A549 (cell line): ENCODE measurements at regions not wholly inside any gene's neighbourhood (a gene's known extent, or its start where the extent isn't known, plus 50 kb on each side); places are given as distances from the start of the nearest gene placed in this dataset.

Experiments
- ATAC-seq, 2 experiments: fragments of 200-7000 bp in 1 of 2; fragments of >200 bp in 1 of 2; cut with Nextera tagmentation in 1 of 2; cut with Tn5 transposase in 1 of 2; 3 replicates each; pipeline versions ENCODE4 v1.8.0 to v1.9.1; 2018 to 2020; ENCODE audit warnings: mild to moderate bottlenecking in 1 of 2, moderate library complexity in 1 of 2
- CTCF ChIA-PET: fragments of 300-600 bp; sonication (Branson Sonifier 250); formaldehyde crosslinking; extraction: SDS; loops from one replicate; lab custom pipeline; 2021; ENCODE audit warnings: antibody characterized with exemption, inconsistent platforms; lab: Yijun Ruan, JAX
- POLR2A ChIA-PET: fragments of 350-600 bp; formaldehyde crosslinking; extraction: SDS; loops from one replicate; lab custom pipeline; 2021; ENCODE audit warnings: antibody characterized with exemption, inconsistent platforms; lab: Yijun Ruan, JAX
- DNase-seq, 2 experiments: peaks; one replicate each; pipeline versions ENCODE4 v3.0.0 to v3.0.0-alpha.2; 2011 to 2016; ENCODE audit warnings: low read depth in 1 of 2, low spot score in 1 of 2
- FAIRE-seq: peaks from 2 replicates; lab custom pipeline; 2011; peaks lifted over from hg19 to GRCh38; lab: Jason Lieb, UNC
- H3K27ac ChIP-seq, 2 experiments: fragments of >200 bp; sonication (Bioruptor Twin); formaldehyde crosslinking; 3 replicates each; pipeline ENCODE4 v1.5.1; 2016 to 2017
- H3K4me1 ChIP-seq: fragments of >200 bp; sonication (Bioruptor Twin); formaldehyde crosslinking; 3 replicates; pipeline ENCODE4 v1.6.1; 2016
- H3K4me2 ChIP-seq: fragments of >200 bp; sonication (Bioruptor Twin); formaldehyde crosslinking; 3 replicates; pipeline ENCODE4 v1.6.1; 2016
- H3K4me3 ChIP-seq: fragments of >200 bp; sonication (Bioruptor Twin); formaldehyde crosslinking; 3 replicates; pipeline ENCODE4 v1.5.1; 2016
- H3K9me3 ChIP-seq: fragments of >200 bp; sonication (Bioruptor Twin); formaldehyde crosslinking; 3 replicates; pipeline ENCODE4 v1.6.1; 2016
- BCL3 ChIP-seq: fragments of >200 bp; sonication (Bioruptor Twin); formaldehyde crosslinking; IDR thresholded peaks from 3 replicates; pipeline ENCODE4 v1.6.1; 2016
- CHD2 ChIP-seq: fragments of 150-350 bp; IDR thresholded peaks from 2 replicates; pipeline ENCODE4 v1.6.1; 2014; ENCODE audit warnings: low read length; ENCODE audit not compliant: partially characterized antibody
- CTCF ChIP-seq: fragments of >200 bp; sonication (Bioruptor Twin); formaldehyde crosslinking; IDR thresholded peaks from 3 replicates; pipeline ENCODE4 v1.5.1; 2016
- FOSB ChIP-seq: fragments of 250-450 bp; sonication (Bioruptor Pico); IDR thresholded peaks from 2 replicates; pipeline ENCODE4 v1.5.0; 2020; ENCODE audit warnings: mild to moderate bottlenecking, moderate library complexity
- FOSL2 ChIP-seq, 2 experiments: fragments of 450-650 bp in 1 of 2; fragments of >200 bp in 1 of 2; sonication (Bioruptor Twin) in 1 of 2; formaldehyde crosslinking; IDR thresholded peaks; 2 replicates each; pipeline versions ENCODE4 v1.5.0 to v1.6.1; 2016 to 2020; ENCODE audit warnings: mild to moderate bottlenecking in 1 of 2, moderate library complexity in 1 of 2
- FOXS1 ChIP-seq: fragments of 250-450 bp; sonication (Bioruptor Pico); IDR thresholded peaks from 2 replicates; pipeline ENCODE4 v1.5.0; 2020; ENCODE audit warnings: mild to moderate bottlenecking, moderate library complexity
- HEYL ChIP-seq: fragments of 250-450 bp; sonication (Bioruptor Pico); IDR thresholded peaks from 2 replicates; pipeline ENCODE4 v1.8.0; 2021; ENCODE audit warnings: mild to moderate bottlenecking, moderate library complexity
- JUN ChIP-seq, 2 experiments: fragments of >200 bp; sonication (Bioruptor Twin); formaldehyde crosslinking; IDR thresholded peaks; 2 replicates in 1 of 2; 3 replicates in 1 of 2; pipeline ENCODE4 v1.6.1; 2016 to 2017
- KDM5A ChIP-seq: fragments of 200-600 bp; sonication (generic); IDR thresholded peaks from 2 replicates; pipeline ENCODE4 v1.6.1; 2016; ENCODE audit warnings: antibody characterized with exemption, mild to moderate bottlenecking
- MAX ChIP-seq: IDR thresholded peaks from 2 replicates; pipeline ENCODE4 v1.6.1; 2012
- NPAS2 ChIP-seq: fragments of 250-450 bp; sonication (Bioruptor Pico); IDR thresholded peaks from 2 replicates; pipeline ENCODE4 v1.8.0; 2022; ENCODE audit warnings: mild to moderate bottlenecking, moderate library complexity, borderline replicate concordance
- PBX3 ChIP-seq: IDR thresholded peaks from 2 replicates; pipeline ENCODE4 v1.6.1; 2012
- POLR2A ChIP-seq: IDR thresholded peaks from 2 replicates; pipeline ENCODE4 v1.6.1; 2012; ENCODE audit warnings: mild to moderate bottlenecking, low read length
- RCOR1 ChIP-seq: fragments of 150-350 bp; IDR thresholded peaks from 2 replicates; pipeline ENCODE4 v1.6.1; 2014; ENCODE audit warnings: antibody characterized with exemption, low read length, low read depth
- RFX5 ChIP-seq: fragments of 450-650 bp; IDR thresholded peaks from 2 replicates; pipeline ENCODE4 v1.7.1; 2014; ENCODE audit warnings: antibody characterized with exemption, mild to moderate bottlenecking, moderate library complexity
- RNF2 ChIP-seq: fragments of 200-600 bp; sonication (generic); IDR thresholded peaks from 2 replicates; pipeline ENCODE4 v1.6.1; 2016; ENCODE audit warnings: low read depth, mild to moderate bottlenecking, antibody characterized with exemption, moderate library complexity, borderline replicate concordance
- SMC3 ChIP-seq: fragments of >200 bp; sonication (Bioruptor Twin); formaldehyde crosslinking; IDR thresholded peaks from 3 replicates; pipeline ENCODE4 v1.6.1; 2018; ENCODE audit warnings: inconsistent platforms
- SREBF2 ChIP-seq: fragments of 450-650 bp; IDR thresholded peaks from 2 replicates; pipeline ENCODE4 v1.6.1; 2014; ENCODE audit warnings: mild to moderate bottlenecking, moderate library complexity
- TFCP2L1 ChIP-seq: fragments of 250-450 bp; sonication (Bioruptor Pico); IDR thresholded peaks from 2 replicates; pipeline ENCODE4 v1.5.0; 2021; ENCODE audit warnings: mild to moderate bottlenecking
- USF2 ChIP-seq: fragments of 450-650 bp; IDR thresholded peaks from 2 replicates; pipeline ENCODE4 v1.6.1; 2014; ENCODE audit warnings: antibody characterized with exemption
- ZFP36 ChIP-seq: fragments of 450-650 bp; IDR thresholded peaks from 2 replicates; pipeline ENCODE4 v1.6.1; 2014; ENCODE audit warnings: borderline replicate concordance; ENCODE audit not compliant: partially characterized antibody
- ZNF302 ChIP-seq: fragments of 250-450 bp; sonication (Bioruptor Pico); IDR thresholded peaks from 2 replicates; pipeline ENCODE4 v1.9.0; 2021; ENCODE audit warnings: inconsistent platforms, mild to moderate bottlenecking, moderate library complexity
- ZSCAN20 ChIP-seq: fragments of 250-450 bp; sonication (Bioruptor Pico); IDR thresholded peaks from 2 replicates; pipeline ENCODE4 v1.8.0; 2022; ENCODE audit warnings: mild to moderate bottlenecking, moderate library complexity
- WGBS: methylation state at CpG from one replicate; pipeline ENCODE4 v1.1.6; 2017; ENCODE audit errors: missing lambda C conversion rate; 5-methylcytosine and 5-hydroxymethylcytosine counted together
- TF ChIP-seq, protein P1 (sequence below): fragments of 150-350 bp; IDR thresholded peaks from 2 replicates; pipeline ENCODE4 v1.6.1; 2014; ENCODE audit warnings: low read depth, mild to moderate bottlenecking, low read length

DNA sequence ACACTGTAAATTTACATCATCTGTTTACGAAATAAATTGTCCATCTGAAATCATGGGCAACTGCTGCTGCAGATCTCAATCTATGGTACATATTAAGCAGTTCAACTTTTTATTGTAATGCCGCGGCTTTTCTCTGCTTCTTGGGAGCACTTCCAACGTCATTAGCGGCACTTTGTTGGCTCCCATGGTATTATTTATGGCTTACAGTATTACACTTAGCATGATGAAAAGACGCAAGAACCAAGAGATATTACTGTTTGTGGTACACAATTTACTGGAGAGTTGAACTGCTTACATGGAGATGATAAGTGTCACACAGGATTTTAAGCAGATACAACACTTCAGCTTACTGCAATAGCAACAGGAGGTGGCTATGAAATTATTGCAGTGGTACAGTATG lies 442.1 kb downstream of the PCDH20 start:
- CTCF ChIA-PET = no interaction called here

DNA sequence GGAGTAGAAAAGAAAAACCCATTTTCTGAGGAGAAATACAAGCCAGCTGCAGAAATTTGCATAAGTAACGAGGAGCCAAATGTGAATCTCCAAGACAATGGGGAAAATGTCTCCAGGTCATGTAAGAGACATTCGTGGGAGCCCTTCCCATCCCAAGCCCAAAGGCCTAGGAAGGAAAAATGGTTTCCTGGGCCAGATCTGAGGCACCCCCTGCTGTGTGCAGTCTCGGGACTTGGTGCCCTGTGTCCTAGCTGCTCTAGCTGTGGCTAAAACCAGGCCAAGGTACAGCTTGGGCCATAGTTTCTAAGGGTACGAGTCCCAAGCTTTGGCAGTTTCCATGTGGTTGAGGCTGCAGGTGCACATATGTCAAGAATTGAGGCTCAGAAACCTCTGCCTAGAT lies 444.9 kb downstream of the PCDH20 start:
- FAIRE-seq (no peak), DNase-seq (no peak), ATAC-seq (no peak)
- no peaks in the 10 kb centered on the region for H3K4me1 ChIP-seq
- no peak for TF ChIP-seq ZNF302
- TF ChIP-seq TFCP2L1 (CRISPR knock-in tag) = no peak
- TF ChIP-seq RCOR1 = no peak
- TF ChIP-seq FOSL2 (IDR thresholded peaks at IDR 0.05) = no peak
- no peak for TF ChIP-seq FOSL2 (CRISPR knock-in tag; IDR thresholded peaks at IDR 0.05)
- TF ChIP-seq RFX5 = no peak
- TF ChIP-seq FOSB (CRISPR knock-in tag) = no peak
- no peak for TF ChIP-seq ZSCAN20 (CRISPR knock-in tag)
- no peak for TF ChIP-seq SMC3
- TF ChIP-seq POLR2A = no peak
- no peak for TF ChIP-seq MAX
- no peak for TF ChIP-seq ZFP36
- TF ChIP-seq CHD2 = no peak
- no peak for TF ChIP-seq HEYL (CRISPR knock-in tag)
- TF ChIP-seq, protein P1, sequence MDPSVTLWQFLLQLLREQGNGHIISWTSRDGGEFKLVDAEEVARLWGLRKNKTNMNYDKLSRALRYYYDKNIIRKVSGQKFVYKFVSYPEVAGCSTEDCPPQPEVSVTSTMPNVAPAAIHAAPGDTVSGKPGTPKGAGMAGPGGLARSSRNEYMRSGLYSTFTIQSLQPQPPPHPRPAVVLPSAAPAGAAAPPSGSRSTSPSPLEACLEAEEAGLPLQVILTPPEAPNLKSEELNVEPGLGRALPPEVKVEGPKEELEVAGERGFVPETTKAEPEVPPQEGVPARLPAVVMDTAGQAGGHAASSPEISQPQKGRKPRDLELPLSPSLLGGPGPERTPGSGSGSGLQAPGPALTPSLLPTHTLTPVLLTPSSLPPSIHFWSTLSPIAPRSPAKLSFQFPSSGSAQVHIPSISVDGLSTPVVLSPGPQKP = no peak
- no peak overlapping the region for H3K27ac ChIP-seq
- no peaks in the 10 kb centered on the region for H3K9me3 ChIP-seq
- 0% methylated on average over 2 of the region's 4 CpGs for WGBS
- no peak overlapping the region for H3K4me2 ChIP-seq
- CTCF ChIA-PET = no interaction called here
- H3K4me3 ChIP-seq = no peak overlapping the region
- POLR2A ChIA-PET = no interaction called here

More for the DNA sequence above, 442.1 kb downstream of the PCDH20 start:
- Histone ChIP-seq H3K4me3 (no peak overlapping the region), H3K27ac (no peak overlapping the region), H3K9me3 (no peaks in the 10 kb centered on the region), H3K4me1 (no peaks in the 10 kb centered on the region), H3K4me2 (no peak overlapping the region)
- 50% methylated on average over 6 of the region's 6 CpGs for WGBS
- FAIRE-seq (no peak), ATAC-seq (no peak), DNase-seq (no peak)
- TF ChIP-seq MAX (no peak), SREBF2 (no peak), JUN (IDR thresholded peaks at IDR 0.05) (no peak), PBX3 (no peak), BCL3 (no peak), CHD2 (no peak), CTCF (no peak), FOSL2 (IDR thresholded peaks at IDR 0.05) (no peak), FOSL2 (CRISPR knock-in tag; IDR thresholded peaks at IDR 0.05) (no peak), ZSCAN20 (CRISPR knock-in tag) (no peak), SMC3 (no peak), TFCP2L1 (CRISPR knock-in tag) (no peak), USF2 (no peak), NPAS2 (CRISPR knock-in tag) (no peak), RNF2 (no peak), FOXS1 (CRISPR knock-in tag) (no peak), KDM5A (no peak), POLR2A (no peak)
- POLR2A ChIA-PET = no interaction called here
